H1 (cell line): ENCODE measurements at regions not wholly inside any gene's neighbourhood (a gene's known extent, or its start where the extent isn't known, plus 50 kb on each side); places are given as distances from the start of the nearest gene placed in this dataset.

Source experiments
- BRCA1 ChIP-seq: IDR thresholded peaks from 2 replicates; pipeline ENCODE4 v1.6.1; 2012; ENCODE audit warnings: low read depth, low read length, improper control_type of control experiment

DNA sequence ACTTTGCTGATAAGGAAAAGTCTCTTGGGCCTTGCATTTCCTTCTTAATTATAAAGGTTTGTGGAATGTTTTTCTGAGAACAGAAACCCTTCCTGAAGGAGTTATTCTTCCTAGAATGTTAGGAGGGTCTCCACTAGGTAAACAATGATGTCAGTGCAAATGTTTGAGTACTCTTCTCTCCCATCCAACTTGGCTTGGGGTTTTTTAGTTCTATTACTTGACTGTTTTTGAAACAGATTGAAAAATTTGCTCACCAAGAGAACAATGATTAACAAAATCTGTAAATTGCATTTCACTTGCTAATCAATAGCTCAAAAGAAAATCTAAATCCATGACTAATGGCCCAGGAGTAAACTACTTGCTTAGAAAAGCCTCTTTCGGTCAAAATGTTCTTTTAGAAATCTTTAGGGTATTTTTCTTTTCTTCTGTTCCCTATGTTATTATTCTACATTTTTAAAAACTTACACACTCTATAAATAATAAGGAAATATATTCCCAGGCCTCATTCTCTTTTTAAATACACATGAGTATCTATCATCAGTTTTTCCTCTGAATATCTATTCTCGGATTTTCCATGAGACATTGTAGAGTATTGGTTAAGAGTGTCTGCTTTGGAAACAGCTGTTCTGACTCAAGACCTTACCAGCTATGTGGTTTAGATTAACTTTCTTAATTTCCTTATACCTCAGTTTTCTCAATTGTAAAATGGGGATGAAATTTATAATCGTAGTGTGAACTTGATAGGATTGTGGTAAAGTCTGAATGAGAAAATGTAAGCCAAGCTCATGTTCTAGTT is 234.2 kb upstream of the CITED2 start (continued):
- no peak for TF ChIP-seq BRCA1
